ENCODE measurements at regions not wholly inside any gene's neighbourhood (a gene's known extent, or its start where the extent isn't known, plus 50 kb on each side); places are given as distances from the start of the nearest gene placed in this dataset.

DNA sequence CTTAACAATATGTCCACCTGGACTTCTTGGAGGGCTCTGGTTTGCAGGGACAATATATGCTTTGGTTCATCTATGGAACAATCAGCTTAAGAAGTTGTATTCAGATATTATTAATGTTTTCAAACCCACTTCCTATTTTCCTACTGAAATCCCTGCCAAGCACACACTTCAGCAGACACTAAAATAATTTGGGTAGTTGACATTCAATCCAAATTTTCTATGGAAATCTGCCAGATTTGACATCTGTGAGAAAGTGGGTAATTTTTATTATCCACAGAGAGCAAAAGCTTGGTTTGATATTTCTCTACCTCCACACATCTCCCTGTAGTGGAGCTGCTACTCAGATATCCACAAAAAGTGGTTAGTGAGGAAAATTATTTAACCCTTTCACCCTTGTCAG lies 378.8 kb upstream of the SOX5 start:
- no peak for TF ChIP-seq POLR2AphosphoS5 (IDR thresholded peaks at IDR 0.05; ENCODE audit: low read depth, low read length)
- no peak for TF ChIP-seq POLR2A (IDR thresholded peaks at IDR 0.05; ENCODE audit: low read depth, low read length)

Measured in GM12892 (cell line).